ENCODE measurements at regions not wholly inside any gene's neighbourhood (a gene's known extent, or its start where the extent isn't known, plus 50 kb on each side); places are given as distances from the start of the nearest gene placed in this dataset.

DNA sequence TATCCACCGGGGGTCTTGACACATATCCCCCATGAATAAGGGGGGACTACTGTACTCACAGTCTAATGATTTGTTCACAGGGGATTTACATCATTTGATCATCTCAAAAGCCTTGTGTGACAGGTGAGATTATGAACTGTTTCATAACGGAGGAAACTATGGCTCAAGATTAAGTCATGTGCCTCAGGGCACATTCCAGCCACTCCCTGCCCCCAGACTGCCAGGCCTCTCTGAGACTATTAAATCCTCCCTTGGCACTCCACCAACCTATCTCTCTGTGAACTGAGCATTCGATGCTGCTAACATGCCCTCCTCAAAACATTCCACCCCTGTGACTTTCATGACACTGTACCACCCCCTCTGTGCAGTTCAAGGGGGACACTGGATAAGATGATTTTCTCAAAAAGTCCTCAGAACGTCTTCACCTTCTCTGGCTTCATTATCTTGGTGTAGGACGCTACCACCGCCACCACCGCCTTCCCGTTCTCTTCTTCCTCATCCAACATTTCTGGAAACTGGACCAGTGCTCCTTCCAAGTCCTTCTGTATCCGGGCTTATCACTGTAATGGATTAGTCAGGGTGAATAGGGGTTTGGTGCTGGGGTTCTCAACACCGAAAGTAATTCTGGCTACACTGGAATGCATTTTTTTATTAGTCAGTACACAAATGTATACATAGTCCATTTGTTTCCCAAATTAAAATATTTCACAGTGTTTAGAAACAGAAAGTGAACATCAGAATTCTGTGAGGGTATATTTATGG lies 169.6 kb downstream of the KCNS3 start:
- TF ChIP-seq, protein P1, sequence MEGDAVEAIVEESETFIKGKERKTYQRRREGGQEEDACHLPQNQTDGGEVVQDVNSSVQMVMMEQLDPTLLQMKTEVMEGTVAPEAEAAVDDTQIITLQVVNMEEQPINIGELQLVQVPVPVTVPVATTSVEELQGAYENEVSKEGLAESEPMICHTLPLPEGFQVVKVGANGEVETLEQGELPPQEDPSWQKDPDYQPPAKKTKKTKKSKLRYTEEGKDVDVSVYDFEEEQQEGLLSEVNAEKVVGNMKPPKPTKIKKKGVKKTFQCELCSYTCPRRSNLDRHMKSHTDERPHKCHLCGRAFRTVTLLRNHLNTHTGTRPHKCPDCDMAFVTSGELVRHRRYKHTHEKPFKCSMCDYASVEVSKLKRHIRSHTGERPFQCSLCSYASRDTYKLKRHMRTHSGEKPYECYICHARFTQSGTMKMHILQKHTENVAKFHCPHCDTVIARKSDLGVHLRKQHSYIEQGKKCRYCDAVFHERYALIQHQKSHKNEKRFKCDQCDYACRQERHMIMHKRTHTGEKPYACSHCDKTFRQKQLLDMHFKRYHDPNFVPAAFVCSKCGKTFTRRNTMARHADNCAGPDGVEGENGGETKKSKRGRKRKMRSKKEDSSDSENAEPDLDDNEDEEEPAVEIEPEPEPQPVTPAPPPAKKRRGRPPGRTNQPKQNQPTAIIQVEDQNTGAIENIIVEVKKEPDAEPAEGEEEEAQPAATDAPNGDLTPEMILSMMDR (IDR thresholded peaks at IDR 0.05): no peak
- no peak for TF ChIP-seq POLR2A (IDR thresholded peaks at IDR 0.05)
